ENCODE measurements at regions not wholly inside any gene's neighbourhood (a gene's known extent, or its start where the extent isn't known, plus 50 kb on each side); places are given as distances from the start of the nearest gene placed in this dataset.
"Not testable (repeated sequence)": the region's sequence is repeated elsewhere in the genome, so short reads cannot be mapped to it uniquely, and the experiment has no call there.

- DNase-seq, result no peak
Observed at GRCh38 chr3:66863205-66864111, 134.6 kb upstream of the KBTBD8 start.

- DNase-seq, result no peak
Observed at GRCh38 chr3:66884659-66885058, 113.4 kb upstream of the KBTBD8 start.

- DNase-seq, result no peak
Observed at GRCh38 chr3:66885326-66886000, 112.6 kb upstream of the KBTBD8 start.

GRCh38 chr3:66889750-66890494 lies 108.2 kb upstream of the KBTBD8 start:
- no peak for DNase-seq

- no peak for DNase-seq
Observed at GRCh38 chr3:66898155-66898554, 100.0 kb upstream of the KBTBD8 start.

GRCh38 chr3:66904336-66904735 lies 93.8 kb upstream of the KBTBD8 start:
- no peak for DNase-seq

- no peak for DNase-seq
Observed at GRCh38 chr3:66904831-66905493, 93.1 kb upstream of the KBTBD8 start.

GRCh38 chr3:66907136-66907535 lies 91.0 kb upstream of the KBTBD8 start:
- DNase-seq, result no peak

GRCh38 chr3:66910266-66911055 lies 87.6 kb upstream of the KBTBD8 start:
- no peak for DNase-seq

- DNase-seq, result no peak
Observed at GRCh38 chr3:66912306-66912705, 85.8 kb upstream of the KBTBD8 start.

- no peak for DNase-seq
Observed at GRCh38 chr3:66922058-66922457, 76.0 kb upstream of the KBTBD8 start.

- DNase-seq, result no peak
Observed at GRCh38 chr3:66923969-66924368, 74.1 kb upstream of the KBTBD8 start.

- DNase-seq, result no peak
Observed at GRCh38 chr3:66928252-66928651, 69.9 kb upstream of the KBTBD8 start.

GRCh38 chr3:66931291-66931690 lies 66.8 kb upstream of the KBTBD8 start:
- no peak for DNase-seq

- DNase-seq, result no peak
Observed at GRCh38 chr3:66931699-66932098, 66.4 kb upstream of the KBTBD8 start.

GRCh38 chr3:66933233-66933632 lies 64.9 kb upstream of the KBTBD8 start:
- no peak for DNase-seq

- no peak for DNase-seq
Observed at GRCh38 chr3:66934041-66934440, 64.1 kb upstream of the KBTBD8 start.

- DNase-seq, result no peak
Observed at GRCh38 chr3:66934725-66935124, 63.4 kb upstream of the KBTBD8 start.

- not testable (repeated sequence) for DNase-seq
Observed at GRCh38 chr3:66937041-66937440, 61.1 kb upstream of the KBTBD8 start.

- peak; percentile 23 for DNase-seq
Observed at GRCh38 chr3:66938338-66938963, 59.7 kb upstream of the KBTBD8 start.

GRCh38 chr3:66948041-66948440 lies 50.1 kb upstream of the KBTBD8 start:
- DNase-seq, result no peak

All from GDM1 (cell line).